Epithelial cell of proximal tubule (primary cell): ENCODE measurements at regions not wholly inside any gene's neighbourhood (a gene's known extent, or its start where the extent isn't known, plus 50 kb on each side); places are given as distances from the start of the nearest gene placed in this dataset.

Source experiments
- DNase-seq: peaks from one replicate; pipeline ENCODE4 v3.0.0-alpha.2; 2011; ENCODE audit warnings: low read depth
- H3K4me3 ChIP-seq: 2 replicates; pipeline ENCODE4 v1.5.1; 2011; ENCODE audit warnings: low read depth, mild to moderate bottlenecking, low read length
- CTCF ChIP-seq: conservative IDR thresholded peaks from 2 replicates; pipeline ENCODE4 v1.5.1; 2012; ENCODE audit warnings: low read depth, mild to moderate bottlenecking, low read length

- H3K4me3 ChIP-seq = no peak overlapping the region
- DNase-seq = no peak
- no peak for TF ChIP-seq CTCF
Measured at GRCh38 chr9:16245756-16246440, 624.6 kb downstream of the BNC2 start.

- H3K4me3 ChIP-seq = no peak overlapping the region
- DNase-seq = no peak
- no peak for TF ChIP-seq CTCF
Measured at GRCh38 chr9:16246785-16247184, 623.7 kb downstream of the BNC2 start.

- no peak for TF ChIP-seq CTCF
- H3K4me3 ChIP-seq = no peak overlapping the region
- peak; percentile 97 for DNase-seq
Measured at GRCh38 chr9:16247188-16247875, 623.1 kb downstream of the BNC2 start.

- no peak for DNase-seq
- no peak overlapping the region for H3K4me3 ChIP-seq
- no peak for TF ChIP-seq CTCF
Measured at GRCh38 chr9:16248822-16249221, 621.6 kb downstream of the BNC2 start.

GRCh38 chr9:16252616-16253015, 617.9 kb downstream of the BNC2 start:
- no peak for DNase-seq
- no peak overlapping the region for H3K4me3 ChIP-seq
- no peak for TF ChIP-seq CTCF

- no peak for DNase-seq
- no peak overlapping the region for H3K4me3 ChIP-seq
- no peak for TF ChIP-seq CTCF
Measured at GRCh38 chr9:16254674-16255073, 615.8 kb downstream of the BNC2 start.

- TF ChIP-seq CTCF = no peak
- DNase-seq = no peak
- H3K4me3 ChIP-seq = no peak overlapping the region
Measured at GRCh38 chr9:16255217-16255616, 615.3 kb downstream of the BNC2 start.
